ENCODE measurements at regions not wholly inside any gene's neighbourhood (a gene's known extent, or its start where the extent isn't known, plus 50 kb on each side); places are given as distances from the start of the nearest gene placed in this dataset.

DNA sequence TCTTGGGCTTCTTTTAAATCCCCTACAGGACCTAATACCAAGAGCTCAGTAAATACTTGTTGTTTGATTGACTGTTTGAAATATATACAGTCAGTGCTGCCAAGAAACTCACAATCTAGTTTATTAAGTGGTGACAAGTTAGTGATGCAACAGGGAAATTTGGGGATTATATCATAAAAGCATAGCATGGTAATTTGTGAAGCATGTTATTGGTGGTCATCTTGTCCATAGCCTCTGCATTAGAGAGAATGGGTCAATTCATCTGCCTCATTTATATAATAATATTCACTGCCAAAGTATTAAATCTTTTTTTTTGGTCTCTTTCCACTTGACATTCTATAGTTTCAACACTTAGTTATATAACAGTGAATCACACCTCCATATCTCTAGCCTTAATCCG is 138.2 kb upstream of the SPAG17 start:
- no peaks in the 10 kb centered on the region for H3K36me3 ChIP-seq
- no peak overlapping the region for H3K4me3 ChIP-seq
- no peak overlapping the region for H3K9ac ChIP-seq (ENCODE audit: low read depth in 2 of 2, low read length in 2 of 2)
- H3K27me3 ChIP-seq = no peaks in the 10 kb centered on the region
- no peak for DNase-seq
- intact Hi-C loops (cut with DNase I) = no loop called here
- TF ChIP-seq, protein P1, sequence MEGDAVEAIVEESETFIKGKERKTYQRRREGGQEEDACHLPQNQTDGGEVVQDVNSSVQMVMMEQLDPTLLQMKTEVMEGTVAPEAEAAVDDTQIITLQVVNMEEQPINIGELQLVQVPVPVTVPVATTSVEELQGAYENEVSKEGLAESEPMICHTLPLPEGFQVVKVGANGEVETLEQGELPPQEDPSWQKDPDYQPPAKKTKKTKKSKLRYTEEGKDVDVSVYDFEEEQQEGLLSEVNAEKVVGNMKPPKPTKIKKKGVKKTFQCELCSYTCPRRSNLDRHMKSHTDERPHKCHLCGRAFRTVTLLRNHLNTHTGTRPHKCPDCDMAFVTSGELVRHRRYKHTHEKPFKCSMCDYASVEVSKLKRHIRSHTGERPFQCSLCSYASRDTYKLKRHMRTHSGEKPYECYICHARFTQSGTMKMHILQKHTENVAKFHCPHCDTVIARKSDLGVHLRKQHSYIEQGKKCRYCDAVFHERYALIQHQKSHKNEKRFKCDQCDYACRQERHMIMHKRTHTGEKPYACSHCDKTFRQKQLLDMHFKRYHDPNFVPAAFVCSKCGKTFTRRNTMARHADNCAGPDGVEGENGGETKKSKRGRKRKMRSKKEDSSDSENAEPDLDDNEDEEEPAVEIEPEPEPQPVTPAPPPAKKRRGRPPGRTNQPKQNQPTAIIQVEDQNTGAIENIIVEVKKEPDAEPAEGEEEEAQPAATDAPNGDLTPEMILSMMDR (IDR thresholded peaks at IDR 0.05) = no peak
- H3K4me1 ChIP-seq = no peaks in the 10 kb centered on the region
- no peaks in the 10 kb centered on the region for H3K9me3 ChIP-seq
- no peak overlapping the region for H3K27ac ChIP-seq

DNA sequence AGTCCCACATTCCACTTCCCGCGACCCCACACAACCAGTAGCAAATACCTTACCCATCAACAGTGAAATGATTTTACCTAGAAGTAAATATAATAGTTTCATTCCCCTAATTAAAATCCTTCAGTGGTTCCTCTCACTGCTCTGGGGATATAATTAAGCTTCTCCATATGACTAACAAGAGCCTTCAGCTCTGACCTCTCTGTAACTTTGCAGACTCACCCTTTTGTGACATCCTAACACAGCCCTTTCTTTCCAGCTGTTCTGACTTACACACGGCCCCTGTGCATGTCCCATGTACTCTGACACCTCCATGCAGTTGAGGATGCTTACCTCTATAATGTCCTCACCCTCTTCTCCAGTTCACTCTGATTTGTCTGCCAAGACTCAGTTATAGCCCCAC is 137.3 kb upstream of the SPAG17 start:
- Histone ChIP-seq H3K27ac (no peak overlapping the region), H3K36me3 (no peaks in the 10 kb centered on the region)

DNA sequence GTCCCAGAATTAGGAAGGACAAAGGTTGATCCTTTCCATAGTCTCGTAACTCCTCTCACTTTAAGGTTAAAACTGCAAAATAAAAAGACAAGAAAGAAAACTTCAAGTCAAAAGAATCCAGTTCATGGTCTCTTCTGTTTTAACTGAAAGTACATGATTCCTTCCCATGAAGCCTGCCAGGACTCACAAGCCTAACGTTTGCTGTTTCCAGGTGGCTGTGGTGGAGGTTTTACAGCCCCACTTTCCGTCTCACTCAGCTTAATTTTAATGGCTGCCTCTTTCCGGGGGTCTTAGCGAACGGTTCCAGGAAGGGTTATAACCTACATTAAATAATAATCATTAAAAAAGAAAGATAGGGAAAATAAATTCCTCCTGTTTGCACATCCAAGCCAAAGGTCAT is 136.8 kb upstream of the SPAG17 start:
- TF ChIP-seq, protein P1 (IDR thresholded peaks at IDR 0.05) = no peak
- no peaks in the 10 kb centered on the region for H3K4me1 ChIP-seq
- H3K27ac ChIP-seq = no peak overlapping the region
- no peaks in the 10 kb centered on the region for H3K36me3 ChIP-seq
- no peak for DNase-seq
- intact Hi-C loops (cut with DNase I) = no loop called here
- H3K9me3 ChIP-seq = no peaks in the 10 kb centered on the region
- no peaks in the 10 kb centered on the region for H3K27me3 ChIP-seq
- no peak overlapping the region for H3K9ac ChIP-seq (ENCODE audit: low read depth in 2 of 2, low read length in 2 of 2)
- no peak overlapping the region for H3K4me3 ChIP-seq

More for the DNA sequence above, 137.3 kb upstream of the SPAG17 start:
- H3K9ac ChIP-seq (ENCODE audit: low read depth in 2 of 2, low read length in 2 of 2) = no peak overlapping the region
- DNase-seq = no peak
- no peaks in the 10 kb centered on the region for H3K27me3 ChIP-seq
- intact Hi-C loops (cut with DNase I) = no loop called here
- H3K9me3 ChIP-seq = no peaks in the 10 kb centered on the region
- no peaks in the 10 kb centered on the region for H3K4me1 ChIP-seq
- TF ChIP-seq, protein P1 (IDR thresholded peaks at IDR 0.05) = no peak
- H3K4me3 ChIP-seq = no peak overlapping the region

DNA sequence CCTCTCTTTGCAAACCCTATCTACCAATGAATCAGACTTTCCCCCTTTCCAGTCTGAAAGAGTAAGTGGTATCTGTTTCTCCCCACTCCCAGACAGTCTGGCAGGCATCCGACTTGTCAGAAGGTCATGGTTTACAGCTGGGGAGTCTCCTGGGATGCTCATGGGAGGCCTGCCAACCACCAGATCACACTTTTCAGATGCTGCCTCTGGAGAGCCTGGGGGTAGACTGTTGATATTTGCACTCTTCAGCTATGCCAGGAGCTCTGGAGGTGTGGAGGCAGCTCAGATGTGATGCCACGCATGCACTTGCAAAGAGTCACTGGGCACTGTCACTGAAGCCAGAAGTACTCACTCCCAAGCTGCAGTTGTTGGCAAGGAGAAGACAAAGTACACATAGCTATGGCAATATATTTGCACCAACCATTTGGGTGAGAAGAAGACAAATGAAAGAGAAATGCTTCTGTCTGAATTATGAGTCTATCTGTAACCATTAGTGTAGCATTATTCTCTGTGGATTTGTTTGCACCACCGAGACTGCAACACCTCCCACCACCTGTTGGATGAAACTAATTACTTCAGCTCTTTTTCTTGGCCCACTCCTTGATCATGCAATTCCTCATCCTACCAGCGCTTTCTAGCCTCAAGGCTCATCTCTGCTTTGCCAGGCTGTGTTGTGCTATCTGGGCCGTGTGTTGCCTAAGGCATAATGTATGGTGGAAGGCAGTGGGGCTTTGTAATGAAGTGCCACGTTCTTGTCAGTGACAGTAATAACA is 133.0 kb upstream of the SPAG17 start:
- intact Hi-C loops (cut with DNase I) = no loop called here
- no peak overlapping the region for H3K27ac ChIP-seq
- H3K4me3 ChIP-seq = no peak overlapping the region
- DNase-seq = no peak
- no peaks in the 10 kb centered on the region for H3K27me3 ChIP-seq
- no peaks in the 10 kb centered on the region for H3K9me3 ChIP-seq
- TF ChIP-seq, protein P1 (IDR thresholded peaks at IDR 0.05) = no peak
- H3K36me3 ChIP-seq = no peaks in the 10 kb centered on the region
- no peaks in the 10 kb centered on the region for H3K4me1 ChIP-seq
- H3K9ac ChIP-seq (ENCODE audit: low read depth in 2 of 2, low read length in 2 of 2) = no peak overlapping the region

DNA sequence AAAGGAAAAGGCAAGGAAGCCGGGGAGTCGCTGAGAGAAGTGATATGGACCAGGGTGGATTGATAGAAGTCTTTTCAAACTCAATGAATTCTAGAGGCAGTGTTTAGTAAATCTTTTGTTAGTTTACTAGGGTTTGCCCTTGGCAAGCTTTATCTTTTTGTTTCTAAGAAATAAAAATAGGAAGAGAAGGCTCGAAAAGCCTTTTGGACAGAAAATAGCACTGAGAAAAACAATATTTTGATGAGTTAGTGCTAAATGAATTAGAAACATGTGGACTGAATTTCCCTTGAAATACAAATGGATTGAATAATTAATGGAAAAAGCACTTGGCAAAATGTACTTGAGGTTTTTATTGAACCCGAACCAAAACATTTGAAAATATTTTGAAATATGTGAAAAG is 121.8 kb upstream of the SPAG17 start:
- Histone ChIP-seq H3K9ac (ENCODE audit: low read depth in 2 of 2, low read length in 2 of 2) (no peak overlapping the region), H3K9me3 (no peaks in the 10 kb centered on the region), H3K27ac (no peak overlapping the region), H3K4me1 (no peaks in the 10 kb centered on the region), H3K27me3 (no peaks in the 10 kb centered on the region), H3K4me3 (no peak overlapping the region), H3K36me3 (no peaks in the 10 kb centered on the region)
- intact Hi-C loops (cut with DNase I) = no loop called here
- DNase-seq = no peak
- TF ChIP-seq, protein P1 (IDR thresholded peaks at IDR 0.05) = no peak
